ENCODE measurements at regions not wholly inside any gene's neighbourhood (a gene's known extent, or its start where the extent isn't known, plus 50 kb on each side); places are given as distances from the start of the nearest gene placed in this dataset.
A peak's percentile ranks its signal among the peaks of the same experiment; 100 is the strongest.
"Not testable (repeated sequence)": the region's sequence is repeated elsewhere in the genome, so short reads cannot be mapped to it uniquely, and the experiment has no call there.

DNA sequence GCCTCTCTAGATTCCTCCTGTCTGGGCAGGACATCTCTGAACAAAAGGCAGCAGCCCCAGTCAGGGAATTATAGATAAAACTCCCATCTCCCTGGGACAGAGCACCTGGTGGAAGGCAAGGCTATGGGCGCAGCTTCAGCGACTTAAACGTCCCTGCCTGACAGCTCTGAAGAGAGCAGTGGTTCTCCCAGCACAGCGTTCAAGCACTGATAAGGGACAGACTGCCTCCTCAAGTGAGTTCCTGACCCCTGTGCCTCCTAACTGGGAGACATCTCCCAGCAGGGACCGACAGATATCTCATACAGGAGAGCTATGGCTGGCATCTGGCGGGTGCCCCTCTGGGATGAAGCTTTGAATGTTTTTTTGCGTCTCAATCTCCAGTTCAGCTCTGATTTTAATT is 262.2 kb downstream of the PARM1 start:
- no peaks in the 10 kb centered on the region for H3K9me2 ChIP-seq (replicated peaks; ENCODE audit: insufficient read depth, low read length)
- H3K36me3 ChIP-seq (ENCODE audit: insufficient read depth, low read length) = no peaks in the 10 kb centered on the region
- H2AFZ ChIP-seq (ENCODE audit: low read length) = no peak overlapping the region
- no peak overlapping the region for H3K4me2 ChIP-seq (ENCODE audit: low read depth, low read length, poor library complexity, severe bottlenecking)
- H3K27ac ChIP-seq (ENCODE audit: low read length) = no peak overlapping the region
- DNase-seq = no peak
- no peak overlapping the region for H3K9ac ChIP-seq (ENCODE audit: low read length)
- H3K79me2 ChIP-seq (ENCODE audit: low read length) = no peaks in the 10 kb centered on the region
- no peaks in the 10 kb centered on the region for H3K27me3 ChIP-seq (ENCODE audit: low read length)
- no peaks in the 10 kb centered on the region for H4K20me1 ChIP-seq (ENCODE audit: insufficient read depth, low read depth, low read length)
- no peak overlapping the region for H3K4me3 ChIP-seq (ENCODE audit: low read length)
- no peaks in the 10 kb centered on the region for H3K4me1 ChIP-seq (ENCODE audit: low read length)
- no peaks in the 10 kb centered on the region for H3K9me3 ChIP-seq (ENCODE audit: low read length)

DNA sequence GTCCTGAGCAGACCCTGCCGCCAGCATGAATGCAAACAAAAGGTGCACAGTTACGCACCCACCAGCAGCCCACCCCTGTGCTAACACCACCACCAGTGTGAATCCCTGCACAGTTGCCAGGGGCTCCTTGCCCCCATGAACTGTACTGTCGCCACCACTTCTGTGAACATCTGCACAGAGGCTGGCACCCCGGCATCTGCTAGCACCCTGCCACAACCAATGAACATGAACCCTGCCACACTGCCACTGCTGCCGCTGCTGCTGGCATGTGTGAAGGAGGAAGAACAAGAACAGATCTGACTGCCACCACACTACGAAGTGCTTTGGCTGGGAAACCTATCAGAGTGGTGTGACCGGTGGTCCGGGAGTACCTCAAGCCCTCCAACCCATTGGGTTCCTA is 261.3 kb downstream of the PARM1 start:
- no peaks in the 10 kb centered on the region for H4K20me1 ChIP-seq (ENCODE audit: insufficient read depth, low read depth, low read length)
- H3K4me2 ChIP-seq (ENCODE audit: low read depth, low read length, poor library complexity, severe bottlenecking) = no peak overlapping the region
- H3K4me3 ChIP-seq (ENCODE audit: low read length) = no peak overlapping the region
- no peaks in the 10 kb centered on the region for H3K9me2 ChIP-seq (replicated peaks; ENCODE audit: insufficient read depth, low read length)
- H3K36me3 ChIP-seq (ENCODE audit: insufficient read depth, low read length) = no peaks in the 10 kb centered on the region
- no peak overlapping the region for H3K27ac ChIP-seq (ENCODE audit: low read length)
- no peaks in the 10 kb centered on the region for H3K9me3 ChIP-seq (ENCODE audit: low read length)
- DNase-seq = no peak
- no peaks in the 10 kb centered on the region for H3K27me3 ChIP-seq (ENCODE audit: low read length)
- H2AFZ ChIP-seq (ENCODE audit: low read length) = no peak overlapping the region
- no peaks in the 10 kb centered on the region for H3K79me2 ChIP-seq (ENCODE audit: low read length)
- H3K4me1 ChIP-seq (ENCODE audit: low read length) = no peaks in the 10 kb centered on the region
- no peak overlapping the region for H3K9ac ChIP-seq (ENCODE audit: low read length)

DNA sequence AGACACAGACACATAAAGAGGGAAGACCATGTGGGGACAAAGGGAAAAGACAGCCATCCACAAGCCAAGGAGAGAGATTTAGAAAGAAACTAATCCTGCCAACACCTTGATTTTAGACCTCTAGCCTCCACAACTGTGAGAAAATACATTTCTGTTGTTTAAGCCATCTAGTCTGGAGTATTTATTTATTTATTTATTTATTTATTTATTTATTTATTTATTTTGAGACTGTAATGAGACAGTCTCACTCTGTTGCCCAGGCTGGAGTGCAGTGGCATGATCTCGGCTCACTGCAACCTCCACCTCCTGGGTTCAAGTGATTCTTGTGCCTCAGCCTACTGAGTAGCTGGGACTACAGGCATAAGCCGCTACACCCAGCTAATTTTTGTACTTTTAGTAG is 259.3 kb downstream of the PARM1 start:
- not testable (repeated sequence) for H3K4me2 ChIP-seq (ENCODE audit: low read depth, low read length, poor library complexity, severe bottlenecking); H4K20me1 ChIP-seq (ENCODE audit: insufficient read depth, low read depth, low read length); H3K9ac ChIP-seq (ENCODE audit: low read length); H3K27ac ChIP-seq (ENCODE audit: low read length); DNase-seq; H3K27me3 ChIP-seq (ENCODE audit: low read length); H3K79me2 ChIP-seq (ENCODE audit: low read length); H3K4me1 ChIP-seq (ENCODE audit: low read length); H3K36me3 ChIP-seq (ENCODE audit: insufficient read depth, low read length); H3K9me2 ChIP-seq (replicated peaks; ENCODE audit: insufficient read depth, low read length); H3K4me3 ChIP-seq (ENCODE audit: low read length); H2AFZ ChIP-seq (ENCODE audit: low read length); H3K9me3 ChIP-seq (ENCODE audit: low read length)

- Histone ChIP-seq H3K9me2 (replicated peaks; ENCODE audit: insufficient read depth, low read length) (no peaks in the 10 kb centered on the region), H3K4me2 (ENCODE audit: low read depth, low read length, poor library complexity, severe bottlenecking) (no peak overlapping the region), H3K9me3 (ENCODE audit: low read length) (no peaks in the 10 kb centered on the region), H4K20me1 (ENCODE audit: insufficient read depth, low read depth, low read length) (no peaks in the 10 kb centered on the region), H3K27ac (ENCODE audit: low read length) (no peak overlapping the region), H3K9ac (ENCODE audit: low read length) (no peak overlapping the region), H3K27me3 (ENCODE audit: low read length) (no peaks in the 10 kb centered on the region), H2AFZ (ENCODE audit: low read length) (no peak overlapping the region), H3K36me3 (ENCODE audit: insufficient read depth, low read length) (no peaks in the 10 kb centered on the region), H3K4me3 (ENCODE audit: low read length) (no peak overlapping the region), H3K79me2 (ENCODE audit: low read length) (no peaks in the 10 kb centered on the region), H3K4me1 (ENCODE audit: low read length) (no peaks in the 10 kb centered on the region)
- DNase-seq = no peak
Measured at GRCh38 chr4:75189711-75190335, 256.9 kb downstream of the PARM1 start.

DNA sequence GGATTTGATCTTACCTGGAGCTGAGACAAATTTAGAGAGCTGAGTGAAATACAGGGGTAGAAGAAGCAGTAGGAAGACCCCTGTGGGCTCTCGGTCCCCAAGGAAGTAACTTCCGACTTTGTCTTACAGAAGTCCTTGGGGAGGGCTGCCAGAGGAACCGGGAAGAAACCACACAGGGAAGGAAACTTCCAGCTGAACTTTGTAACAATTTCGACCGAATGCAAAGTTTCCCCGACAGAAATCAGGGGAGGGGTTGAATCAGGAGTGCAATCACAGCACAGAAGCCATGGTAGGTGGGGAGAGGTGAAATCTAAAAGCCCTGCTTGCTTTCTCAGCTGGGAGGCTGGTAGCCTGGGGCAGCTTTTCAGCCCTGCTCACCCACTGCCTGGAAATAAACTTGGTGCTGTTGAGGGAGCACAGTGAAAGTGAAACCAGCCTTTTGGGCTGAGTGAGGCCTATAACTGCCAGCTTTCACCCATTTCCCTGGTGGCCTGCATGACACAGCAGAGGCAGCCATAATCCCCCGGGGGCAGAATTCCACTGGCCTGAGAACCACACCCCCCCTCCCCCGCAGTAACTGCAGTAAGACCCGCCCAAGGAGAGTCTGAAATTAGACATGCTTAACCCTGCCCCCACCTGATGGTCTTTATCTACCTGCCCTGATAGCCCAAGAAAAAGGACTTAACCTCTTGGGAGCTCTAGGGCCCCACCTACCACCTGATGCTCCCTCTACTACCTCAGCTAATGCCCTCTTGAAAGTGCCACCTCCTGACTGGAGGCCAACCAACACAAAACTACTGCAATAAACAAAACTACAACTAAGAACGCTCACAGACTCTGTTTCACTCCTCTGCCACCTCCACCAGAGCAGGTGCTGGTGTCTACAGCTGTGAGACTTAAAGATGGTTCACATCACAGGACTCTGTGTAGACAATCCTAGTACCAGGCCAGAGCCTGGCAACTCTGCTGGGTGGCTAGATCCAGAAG is 248.2 kb downstream of the PARM1 start:
- Histone ChIP-seq H3K4me3 (ENCODE audit: low read length) (peak overlapping the region; percentile 39; the same call in 1 of the 2 replicates), H4K20me1 (ENCODE audit: insufficient read depth, low read depth, low read length) (no peaks in the 10 kb centered on the region), H3K9me3 (ENCODE audit: low read length) (no peaks in the 10 kb centered on the region), H3K9ac (ENCODE audit: low read length) (peak overlapping the region; percentile 8; the same call in 1 of the 2 replicates), H3K9me2 (replicated peaks; ENCODE audit: insufficient read depth, low read length) (no peaks in the 10 kb centered on the region), H3K36me3 (ENCODE audit: insufficient read depth, low read length) (no peaks in the 10 kb centered on the region), H3K4me1 (ENCODE audit: low read length) (peaks cover 8% of the 10 kb centered on the region), H3K27ac (ENCODE audit: low read length) (no peak overlapping the region), H3K79me2 (ENCODE audit: low read length) (no peaks in the 10 kb centered on the region), H3K27me3 (ENCODE audit: low read length) (peaks cover 4% of the 10 kb centered on the region; the same call in 1 of the 2 replicates), H2AFZ (ENCODE audit: low read length) (peak overlapping the region; percentile 32; the same call in 1 of the 2 replicates), H3K4me2 (ENCODE audit: low read depth, low read length, poor library complexity, severe bottlenecking) (peak overlapping the region; percentile 56)
- DNase-seq = no peak

GRCh38 chr4:75180217-75180616 is 247.3 kb downstream of the PARM1 start:
- Histone ChIP-seq H3K4me1 (ENCODE audit: low read length) (peaks cover 8% of the 10 kb centered on the region), H3K79me2 (ENCODE audit: low read length) (no peaks in the 10 kb centered on the region), H3K4me2 (ENCODE audit: low read depth, low read length, poor library complexity, severe bottlenecking) (no peak overlapping the region), H2AFZ (ENCODE audit: low read length) (peak overlapping the region; percentile 32; the same call in 1 of the 2 replicates), H3K9me3 (ENCODE audit: low read length) (no peaks in the 10 kb centered on the region), H3K27ac (ENCODE audit: low read length) (no peak overlapping the region), H3K36me3 (ENCODE audit: insufficient read depth, low read length) (no peaks in the 10 kb centered on the region), H3K4me3 (ENCODE audit: low read length) (no peak overlapping the region), H3K9ac (ENCODE audit: low read length) (no peak overlapping the region), H4K20me1 (ENCODE audit: insufficient read depth, low read depth, low read length) (no peaks in the 10 kb centered on the region), H3K9me2 (replicated peaks; ENCODE audit: insufficient read depth, low read length) (no peaks in the 10 kb centered on the region), H3K27me3 (ENCODE audit: low read length) (peaks cover 4% of the 10 kb centered on the region; the same call in 1 of the 2 replicates)
- DNase-seq = no peak

GRCh38 chr4:75179510-75179909 is 246.6 kb downstream of the PARM1 start:
- Histone ChIP-seq H3K27ac (ENCODE audit: low read length) (no peak overlapping the region), H3K9me3 (ENCODE audit: low read length) (no peaks in the 10 kb centered on the region), H4K20me1 (ENCODE audit: insufficient read depth, low read depth, low read length) (no peaks in the 10 kb centered on the region), H3K79me2 (ENCODE audit: low read length) (no peaks in the 10 kb centered on the region), H3K9ac (ENCODE audit: low read length) (no peak overlapping the region), H3K27me3 (ENCODE audit: low read length) (peaks cover 4% of the 10 kb centered on the region; the same call in 1 of the 2 replicates), H3K4me3 (ENCODE audit: low read length) (no peak overlapping the region), H3K9me2 (replicated peaks; ENCODE audit: insufficient read depth, low read length) (no peaks in the 10 kb centered on the region), H2AFZ (ENCODE audit: low read length) (no peak overlapping the region), H3K36me3 (ENCODE audit: insufficient read depth, low read length) (no peaks in the 10 kb centered on the region), H3K4me1 (ENCODE audit: low read length) (peaks cover 8% of the 10 kb centered on the region), H3K4me2 (ENCODE audit: low read depth, low read length, poor library complexity, severe bottlenecking) (no peak overlapping the region)
- no peak for DNase-seq

DNA sequence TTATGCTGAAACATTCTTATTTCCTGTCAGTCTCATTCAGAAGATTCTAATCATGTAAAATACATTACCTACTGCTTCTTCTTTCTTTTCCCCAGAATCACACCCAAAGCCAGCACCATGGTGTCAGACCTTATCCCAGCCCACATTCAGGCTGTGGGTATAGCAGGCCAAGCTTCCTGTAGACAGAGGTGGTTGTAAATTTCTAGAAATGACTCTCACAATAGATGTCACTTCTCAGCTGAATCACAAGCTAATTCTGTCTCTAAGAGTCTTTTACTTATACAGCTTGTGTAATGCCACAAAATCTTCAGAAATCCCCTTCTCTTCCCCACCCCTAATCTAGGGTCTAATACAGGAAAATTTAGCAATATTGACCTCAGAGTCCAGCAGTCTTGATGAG is 239.6 kb downstream of the PARM1 start:
- H3K36me3 ChIP-seq (ENCODE audit: insufficient read depth, low read length) = no peaks in the 10 kb centered on the region
- no peaks in the 10 kb centered on the region for H3K79me2 ChIP-seq (ENCODE audit: low read length)
- H2AFZ ChIP-seq (ENCODE audit: low read length) = no peak overlapping the region
- H3K27me3 ChIP-seq (ENCODE audit: low read length) = no peaks in the 10 kb centered on the region
- no peak for DNase-seq
- H3K27ac ChIP-seq (ENCODE audit: low read length) = no peak overlapping the region
- H3K9me3 ChIP-seq (ENCODE audit: low read length) = no peaks in the 10 kb centered on the region
- no peak overlapping the region for H3K9ac ChIP-seq (ENCODE audit: low read length)
- no peaks in the 10 kb centered on the region for H3K9me2 ChIP-seq (replicated peaks; ENCODE audit: insufficient read depth, low read length)
- H3K4me3 ChIP-seq (ENCODE audit: low read length) = no peak overlapping the region
- H3K4me1 ChIP-seq (ENCODE audit: low read length) = no peaks in the 10 kb centered on the region
- no peaks in the 10 kb centered on the region for H4K20me1 ChIP-seq (ENCODE audit: insufficient read depth, low read depth, low read length)
- no peak overlapping the region for H3K4me2 ChIP-seq (ENCODE audit: low read depth, low read length, poor library complexity, severe bottlenecking)
